Peyer's patch (tissue), 4 donors: ENCODE measurements at regions not wholly inside any gene's neighbourhood (a gene's known extent, or its start where the extent isn't known, plus 50 kb on each side); places are given as distances from the start of the nearest gene placed in this dataset.

Experiments used
- POLR2A ChIP-seq, 2 donors: fragments of 450-650 bp; IDR thresholded peaks; one replicate each; pipeline ENCODE4 v1.5.1; 2017; ENCODE audit warnings: antibody characterized with exemption in 2 of 2, mild to moderate bottlenecking in 2 of 2, moderate library complexity in 2 of 2
- TF ChIP-seq, protein P1 (sequence below), 6 experiments: fragments of 450-650 bp in 4 of 6; fragments of 200-600 bp in 2 of 6; sonication (generic) in 1 of 6; IDR thresholded peaks; one replicate each; pipeline ENCODE4 v1.5.1; 2017 to 2019; ENCODE audit warnings: antibody characterized with exemption in 6 of 6, mild to moderate bottlenecking in 3 of 6, moderate library complexity in 1 of 6

DNA sequence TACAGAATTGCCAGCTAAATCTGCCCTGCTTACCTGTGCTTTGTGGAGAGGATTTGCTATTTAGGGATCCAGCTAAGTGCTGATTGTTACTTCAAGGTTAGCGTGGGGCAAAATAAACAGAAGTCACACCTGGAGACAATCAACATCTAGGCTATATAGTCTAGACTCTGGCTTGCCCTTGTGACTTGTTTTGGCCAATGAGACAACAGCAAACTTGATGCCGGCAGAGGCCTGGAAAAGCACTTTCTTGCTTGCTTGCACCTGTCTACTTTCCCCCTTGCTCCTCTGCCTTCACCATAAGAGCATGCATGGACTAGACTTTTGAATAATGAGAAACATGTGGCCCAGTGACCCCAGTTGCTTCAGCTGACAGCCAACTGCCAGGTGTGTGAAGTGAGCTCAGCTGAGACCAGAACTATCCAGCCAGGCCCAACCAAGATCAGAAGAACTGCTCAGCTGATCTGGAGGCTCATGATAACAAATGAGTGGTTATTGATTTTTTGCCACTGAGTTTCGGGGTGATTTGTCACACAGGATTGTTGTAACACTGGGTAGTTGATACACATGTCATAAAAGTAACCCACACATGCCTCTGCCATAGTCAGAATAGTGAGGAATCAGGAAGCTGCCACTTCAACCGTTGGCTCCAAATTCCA, 164.4 kb downstream of the RBMX2 start:
- TF ChIP-seq, protein P1, sequence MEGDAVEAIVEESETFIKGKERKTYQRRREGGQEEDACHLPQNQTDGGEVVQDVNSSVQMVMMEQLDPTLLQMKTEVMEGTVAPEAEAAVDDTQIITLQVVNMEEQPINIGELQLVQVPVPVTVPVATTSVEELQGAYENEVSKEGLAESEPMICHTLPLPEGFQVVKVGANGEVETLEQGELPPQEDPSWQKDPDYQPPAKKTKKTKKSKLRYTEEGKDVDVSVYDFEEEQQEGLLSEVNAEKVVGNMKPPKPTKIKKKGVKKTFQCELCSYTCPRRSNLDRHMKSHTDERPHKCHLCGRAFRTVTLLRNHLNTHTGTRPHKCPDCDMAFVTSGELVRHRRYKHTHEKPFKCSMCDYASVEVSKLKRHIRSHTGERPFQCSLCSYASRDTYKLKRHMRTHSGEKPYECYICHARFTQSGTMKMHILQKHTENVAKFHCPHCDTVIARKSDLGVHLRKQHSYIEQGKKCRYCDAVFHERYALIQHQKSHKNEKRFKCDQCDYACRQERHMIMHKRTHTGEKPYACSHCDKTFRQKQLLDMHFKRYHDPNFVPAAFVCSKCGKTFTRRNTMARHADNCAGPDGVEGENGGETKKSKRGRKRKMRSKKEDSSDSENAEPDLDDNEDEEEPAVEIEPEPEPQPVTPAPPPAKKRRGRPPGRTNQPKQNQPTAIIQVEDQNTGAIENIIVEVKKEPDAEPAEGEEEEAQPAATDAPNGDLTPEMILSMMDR (IDR thresholded peaks at IDR 0.05), result no peak
- no peak for TF ChIP-seq POLR2A (IDR thresholded peaks at IDR 0.05)
